Fibroblast of the conjunctiva (primary cell): ENCODE measurements at regions not wholly inside any gene's neighbourhood (a gene's known extent, or its start where the extent isn't known, plus 50 kb on each side); places are given as distances from the start of the nearest gene placed in this dataset.

Experiments
- DNase-seq: peaks from one replicate; pipeline ENCODE4 v3.0.0-alpha.2; 2010; ENCODE audit warnings: low read depth

DNA sequence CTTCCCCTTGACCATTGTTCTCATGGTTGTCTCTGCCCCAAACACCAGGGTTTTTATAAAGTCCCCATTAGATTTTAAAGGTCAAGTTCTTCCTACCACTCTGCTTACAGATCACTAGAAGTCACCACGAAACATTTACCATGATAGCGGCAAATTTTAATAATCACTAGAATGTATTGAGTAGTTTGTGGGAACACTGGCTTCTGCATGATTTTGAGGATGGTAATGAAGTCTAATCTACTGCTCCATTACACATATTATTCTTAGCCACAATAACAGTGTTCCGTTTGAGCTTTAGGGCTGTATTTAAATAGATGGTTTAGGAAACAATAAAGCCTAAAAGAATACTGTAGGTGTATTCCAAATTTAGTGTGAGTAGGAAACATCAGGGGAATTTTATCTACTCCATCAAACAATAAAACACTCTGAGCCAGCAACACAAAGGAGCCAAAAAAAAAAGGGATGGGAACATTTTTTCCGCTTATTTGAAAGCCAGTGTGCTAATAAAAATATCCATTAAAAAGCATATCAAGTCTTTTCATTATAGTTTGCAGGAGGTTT, 49.7 kb downstream of the KLF12 start:
- DNase-seq, result no peak

DNA sequence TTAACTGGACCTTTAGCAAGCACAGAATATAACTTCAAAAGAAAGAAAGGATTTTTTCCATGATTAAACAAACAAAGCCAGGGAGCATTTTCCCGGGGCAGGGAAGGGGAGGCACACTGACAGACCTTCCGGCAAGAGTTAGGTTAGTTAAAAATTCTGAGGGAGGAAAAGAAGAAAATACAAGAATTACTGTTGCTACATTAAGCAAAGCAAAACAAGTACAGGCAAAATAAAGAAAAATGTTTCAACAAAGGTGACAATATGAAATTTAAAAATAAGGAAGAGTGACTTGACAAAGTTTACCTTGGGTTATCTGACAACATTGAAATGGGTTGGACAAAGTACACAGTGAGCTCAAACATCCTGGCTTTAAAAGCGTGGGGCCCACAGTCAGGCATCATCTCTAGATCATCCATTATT, 51.5 kb downstream of the KLF12 start:
- no peak for DNase-seq

DNA sequence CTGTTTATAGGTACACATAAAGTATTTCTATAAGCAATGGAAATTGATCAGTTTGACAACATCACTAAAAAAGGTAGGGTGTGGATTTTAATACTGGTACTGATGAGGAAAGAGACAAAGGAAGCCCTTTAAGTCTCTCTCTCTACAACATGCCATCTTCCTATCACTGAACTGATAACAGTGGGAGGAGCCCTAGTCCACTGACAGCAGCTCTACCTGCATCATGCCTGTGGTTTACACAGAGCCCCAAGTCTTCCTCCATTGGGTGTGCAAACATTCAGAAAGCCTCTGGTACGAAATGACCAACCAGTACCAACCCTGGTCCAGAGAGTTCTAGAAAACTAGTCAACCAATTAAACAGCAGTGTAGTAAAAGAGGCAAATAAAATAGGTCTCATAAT, 53.4 kb downstream of the KLF12 start:
- no peak for DNase-seq

DNA sequence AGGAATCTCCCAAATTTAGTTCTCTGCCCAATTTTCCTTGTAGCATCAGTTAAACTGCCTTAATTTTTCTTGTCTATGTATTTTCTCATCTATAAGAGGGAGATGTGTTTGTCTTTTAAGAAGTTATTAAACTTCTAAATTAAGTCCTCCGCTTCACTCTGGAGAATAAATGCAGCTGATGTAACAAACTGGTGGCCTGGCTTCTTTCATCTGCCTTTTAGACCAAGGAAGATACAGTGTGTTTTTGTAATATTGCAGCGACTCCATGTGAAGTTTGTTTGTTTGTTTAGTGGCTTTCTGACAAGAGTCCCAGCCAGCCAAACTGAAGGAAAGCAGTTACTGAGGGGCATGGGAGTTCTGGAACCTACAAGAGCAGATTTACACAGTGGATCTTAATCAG, 56.4 kb downstream of the KLF12 start:
- DNase-seq, result peak; percentile 4

DNA sequence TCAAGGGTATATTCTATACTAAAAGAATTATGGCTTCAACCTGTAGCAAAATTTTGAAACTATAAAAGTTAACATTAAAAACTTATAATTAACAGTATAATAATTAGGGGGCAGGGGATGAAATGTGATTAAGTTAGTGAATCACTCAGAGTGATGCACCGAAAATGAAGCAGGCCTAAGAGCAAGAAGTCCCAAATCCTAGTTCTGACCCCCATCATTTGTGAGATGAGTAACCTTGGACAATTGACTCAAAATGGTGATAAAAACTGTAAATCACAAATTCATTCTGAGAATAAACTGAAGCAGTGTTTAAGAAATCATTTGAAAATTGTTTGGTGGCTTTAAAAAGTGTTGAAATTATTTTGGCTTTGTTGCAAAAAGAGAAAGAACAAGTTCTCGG, 56.8 kb downstream of the KLF12 start:
- DNase-seq, result no peak

DNA sequence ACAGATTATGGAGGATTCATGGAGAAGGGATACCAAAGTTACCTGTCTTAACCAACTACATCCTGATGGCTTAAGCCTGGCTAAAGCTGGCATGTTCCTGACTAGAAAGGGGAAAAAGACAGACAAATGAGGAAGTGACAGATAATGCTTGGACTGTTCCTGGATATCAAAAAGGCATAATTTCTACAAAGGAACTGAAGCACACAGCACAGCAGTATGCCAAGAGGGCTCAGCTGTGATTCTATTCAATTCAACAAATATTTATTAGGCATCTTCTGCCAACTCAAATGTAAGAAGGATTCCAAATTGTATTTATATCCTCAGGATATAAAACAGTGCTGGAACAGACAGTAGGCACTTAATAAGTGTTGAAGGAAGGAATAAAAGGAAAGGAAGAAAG, 59.5 kb downstream of the KLF12 start:
- DNase-seq, result no peak

DNA sequence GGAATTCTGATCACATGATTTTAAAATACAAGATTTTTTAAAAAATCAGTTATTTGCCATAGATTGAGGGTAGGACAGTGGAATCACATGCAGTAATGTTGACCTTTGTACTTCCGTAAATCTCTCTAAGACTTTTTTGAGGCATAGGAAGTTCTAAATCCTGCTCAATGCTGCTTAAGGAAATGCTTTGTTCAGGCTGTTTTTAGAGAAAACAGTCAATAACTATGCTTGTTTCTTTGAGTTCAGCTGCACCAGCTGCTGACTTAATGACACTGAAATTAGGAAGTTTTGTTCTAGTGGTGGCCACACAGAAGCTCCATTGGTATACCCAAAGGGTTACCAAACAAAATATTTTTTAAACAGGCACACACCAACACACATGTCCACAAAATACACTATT, 60.9 kb downstream of the KLF12 start:
- DNase-seq, result no peak

DNA sequence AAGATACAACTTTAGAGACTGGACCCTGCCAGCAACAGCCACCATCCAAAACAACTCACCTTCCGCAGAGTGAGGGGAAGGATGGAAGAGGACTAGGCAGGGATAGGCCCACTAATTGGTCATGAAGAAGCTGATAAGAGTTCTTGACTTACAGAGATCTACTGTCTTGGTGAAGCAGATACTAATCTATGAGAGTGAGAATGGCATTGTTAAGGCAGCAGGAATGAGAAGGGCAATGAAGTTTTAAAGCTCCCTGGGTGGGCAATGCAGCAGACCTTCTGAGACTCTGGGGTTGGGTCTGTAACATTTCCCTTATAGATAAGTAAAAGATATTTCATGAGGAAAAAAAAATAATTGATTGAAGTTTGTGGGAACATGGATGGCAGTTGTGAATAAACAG, 63.7 kb downstream of the KLF12 start:
- DNase-seq, result no peak

DNA sequence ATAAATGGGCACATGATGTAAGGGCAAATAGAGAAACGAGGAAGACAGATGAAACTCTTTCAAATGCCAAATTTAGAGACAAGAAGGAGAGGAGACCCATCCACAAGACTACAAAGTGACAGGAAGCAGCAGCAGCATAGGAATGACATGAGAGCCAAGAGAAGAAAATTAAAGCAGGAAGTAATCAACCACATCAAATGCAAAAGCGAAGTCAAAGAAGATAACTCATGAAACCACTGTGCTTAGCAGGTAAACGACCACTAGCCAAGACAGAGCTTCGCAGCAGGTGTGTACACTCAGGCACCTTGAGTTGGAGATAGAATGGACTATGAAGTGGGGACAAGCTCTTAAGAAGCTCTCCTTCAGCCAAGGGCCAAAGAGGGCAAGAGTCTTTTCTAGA, 64.1 kb downstream of the KLF12 start:
- DNase-seq, result no peak

DNA sequence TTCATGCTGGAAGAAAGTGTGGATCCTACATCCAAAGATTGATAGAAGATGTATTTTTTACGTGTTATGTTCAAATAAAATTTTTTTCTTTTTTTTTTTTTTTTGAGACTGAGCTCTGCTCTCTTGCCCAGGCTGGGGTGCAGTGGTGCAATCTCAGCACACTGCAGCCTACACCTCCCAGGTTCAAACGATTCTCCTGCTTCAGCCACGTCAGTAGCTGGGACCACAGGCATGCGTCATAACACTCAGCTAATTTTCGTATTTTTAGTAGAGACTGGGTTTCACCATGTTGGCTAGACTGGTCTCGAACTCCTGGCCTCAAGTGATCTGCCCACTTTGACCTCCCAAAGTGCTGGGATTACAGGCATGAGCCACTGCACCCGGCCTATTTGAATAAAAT, 65.7 kb downstream of the KLF12 start:
- DNase-seq, result no peak

DNA sequence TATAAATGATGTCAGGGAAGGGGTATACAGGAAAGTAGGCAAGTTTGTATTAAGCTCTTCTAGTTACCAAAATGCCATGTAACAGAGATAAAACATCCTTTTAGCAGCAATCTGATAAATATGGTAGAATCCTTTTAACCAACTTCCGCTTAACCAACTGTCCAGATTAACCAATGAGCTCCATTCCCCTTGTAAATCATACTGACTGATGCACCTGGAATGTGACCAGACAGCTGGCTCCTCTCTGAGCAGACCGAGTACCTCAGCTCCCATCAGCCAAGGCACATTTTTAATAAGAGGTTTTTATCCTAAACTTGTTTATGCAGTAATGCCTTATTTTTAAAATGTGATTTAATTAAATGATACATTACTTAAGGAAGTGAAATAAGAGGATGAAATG, 66.4 kb downstream of the KLF12 start:
- DNase-seq, result no peak

DNA sequence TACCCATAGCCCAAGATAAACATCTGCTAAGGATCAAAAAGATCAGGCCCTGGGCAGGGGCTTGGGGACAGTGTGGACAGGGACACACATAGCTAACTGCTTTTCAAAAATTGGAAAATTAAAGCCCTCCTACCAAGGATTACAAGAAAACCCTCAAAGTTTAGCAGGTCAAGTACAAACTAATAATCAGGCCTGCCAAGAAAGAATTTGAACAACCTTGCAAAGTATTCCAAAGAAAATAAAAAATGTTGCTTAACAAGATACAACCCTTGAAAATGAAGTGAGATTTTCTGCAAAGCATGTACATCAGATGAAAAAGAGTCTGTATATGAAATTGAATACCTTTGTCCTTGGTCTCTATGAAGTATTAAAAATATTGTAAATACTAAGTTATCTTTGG, 67.3 kb downstream of the KLF12 start:
- no peak for DNase-seq

DNA sequence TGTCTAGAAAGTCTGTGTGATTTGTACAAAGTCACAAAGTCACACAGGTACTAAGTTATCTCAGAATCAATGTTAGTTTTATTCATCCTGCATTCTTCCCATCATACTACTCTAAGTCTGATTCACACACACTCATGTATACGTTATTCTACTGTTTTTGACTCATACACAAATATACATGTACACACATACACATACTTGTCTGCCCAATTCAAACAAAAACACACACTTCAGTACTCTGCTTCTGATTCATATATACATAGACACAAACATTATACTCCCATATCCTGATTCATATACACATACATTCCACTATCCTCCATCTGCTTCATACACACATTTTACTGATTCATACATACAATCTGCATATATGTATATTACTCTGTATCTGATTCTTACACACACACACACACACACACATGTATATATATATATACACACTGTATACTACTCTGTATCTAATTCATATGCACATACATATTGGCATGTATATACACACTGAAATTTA, 69.3 kb downstream of the KLF12 start:
- DNase-seq, result no peak

DNA sequence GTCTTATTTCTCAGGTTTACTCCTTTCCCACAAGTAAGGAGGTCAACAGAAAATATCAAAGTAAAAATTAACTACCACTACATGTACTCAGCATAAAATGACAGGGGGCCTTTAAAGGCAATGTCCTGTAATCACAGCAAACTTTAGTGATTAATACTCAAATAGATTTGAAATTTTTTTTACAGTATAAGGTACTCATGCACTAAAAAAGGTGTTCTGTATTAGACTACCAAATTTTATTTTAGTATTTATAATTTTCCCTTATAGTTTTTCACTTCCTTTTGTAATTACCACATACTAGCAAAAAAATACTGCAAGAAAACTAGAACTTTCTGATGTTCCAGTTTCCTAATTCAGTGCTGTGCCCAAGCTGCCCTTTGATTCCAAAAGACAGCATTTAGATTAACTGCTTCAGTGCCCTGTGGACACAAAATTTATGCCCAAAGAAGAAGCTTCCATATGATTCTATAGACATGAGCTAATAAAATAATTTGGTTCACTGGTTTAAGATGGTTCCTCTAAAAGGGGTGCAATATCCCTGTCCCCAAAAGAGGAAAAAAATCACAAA, 70.6 kb downstream of the KLF12 start:
- no peak for DNase-seq

DNA sequence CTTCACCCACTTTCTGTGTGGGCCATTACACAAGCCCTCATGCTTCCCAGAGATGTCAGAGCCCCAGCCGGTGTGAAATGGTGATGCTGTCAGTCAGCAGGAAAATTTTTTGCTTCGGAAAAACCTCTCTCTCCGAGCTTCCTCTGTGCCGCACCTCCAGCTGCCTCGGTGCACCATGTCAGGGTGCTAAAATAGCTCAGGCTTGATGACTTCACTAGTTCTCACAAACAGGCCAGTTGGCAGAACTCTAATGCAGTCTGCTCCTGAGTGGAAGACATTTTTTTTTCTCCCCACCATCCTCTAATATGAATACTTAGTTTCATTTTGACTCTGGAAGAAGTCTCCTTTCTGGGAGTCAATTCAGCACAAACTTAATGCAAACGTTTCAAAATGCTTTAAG, 71.3 kb downstream of the KLF12 start:
- DNase-seq, result no peak

DNA sequence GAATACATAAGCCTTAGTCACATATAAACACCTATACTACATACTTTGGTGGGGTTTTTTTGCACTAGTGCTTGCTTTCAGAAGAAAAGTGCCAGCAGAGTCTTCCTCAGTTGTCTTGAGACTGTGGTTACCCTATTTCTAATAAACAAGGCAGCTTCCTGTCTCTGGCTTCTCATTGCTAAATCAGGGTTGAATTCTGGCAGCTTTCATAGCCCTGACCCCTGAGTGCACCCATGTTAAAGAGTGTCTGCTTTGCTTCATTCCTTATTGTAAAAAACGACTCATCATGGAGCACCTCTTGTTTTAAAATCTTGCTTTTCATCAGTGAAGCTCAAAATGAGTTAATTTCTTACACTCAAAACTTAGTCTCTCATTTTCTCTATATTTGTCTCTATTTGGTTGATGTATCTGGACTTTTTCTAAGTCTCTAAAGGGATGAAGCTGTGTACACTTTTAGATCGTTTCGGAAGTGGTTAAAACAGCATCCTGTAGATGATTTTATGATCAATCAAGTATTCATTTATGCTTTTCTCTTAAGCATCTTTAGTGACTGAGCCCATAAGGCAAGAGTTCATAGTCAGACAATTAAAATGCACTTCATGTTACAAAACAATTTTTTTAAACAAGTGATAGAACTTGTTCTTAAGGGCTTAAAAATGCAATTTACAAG, 72.1 kb downstream of the KLF12 start:
- no peak for DNase-seq

DNA sequence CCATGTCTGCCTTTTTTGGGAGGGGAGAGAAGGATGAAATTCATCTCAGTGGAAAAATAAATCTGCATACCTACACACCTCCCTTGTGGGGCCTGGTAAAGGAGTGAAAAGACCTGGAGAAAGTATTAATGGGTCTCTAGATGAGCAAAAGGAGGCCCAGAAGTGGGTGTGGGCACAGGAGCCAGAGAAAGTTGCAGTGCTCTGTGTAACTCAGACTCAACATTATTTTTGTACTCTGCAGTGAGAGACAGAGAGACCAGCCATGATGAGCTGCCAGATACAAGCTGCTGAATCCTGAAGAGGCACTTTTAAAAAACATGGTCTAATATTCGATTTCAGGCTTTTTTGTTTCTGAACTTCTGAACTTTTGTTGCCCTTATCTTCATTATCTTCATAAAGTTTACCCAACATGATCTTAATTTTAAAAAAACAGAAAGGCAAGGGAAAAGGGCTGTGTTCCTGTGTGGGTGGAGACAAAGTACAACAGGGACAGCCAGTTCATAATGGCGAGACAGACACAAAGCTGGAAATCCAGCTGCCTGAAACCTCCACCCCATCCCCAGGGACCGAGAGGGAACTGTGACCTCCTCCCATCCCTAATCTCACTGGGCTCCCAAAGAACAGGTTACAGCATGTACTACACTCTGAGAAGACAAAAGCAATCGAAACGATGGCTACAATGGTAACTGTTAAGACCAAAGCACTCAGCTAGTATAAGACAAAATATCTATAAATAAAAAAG, 77.2 kb downstream of the KLF12 start:
- no peak for DNase-seq

DNA sequence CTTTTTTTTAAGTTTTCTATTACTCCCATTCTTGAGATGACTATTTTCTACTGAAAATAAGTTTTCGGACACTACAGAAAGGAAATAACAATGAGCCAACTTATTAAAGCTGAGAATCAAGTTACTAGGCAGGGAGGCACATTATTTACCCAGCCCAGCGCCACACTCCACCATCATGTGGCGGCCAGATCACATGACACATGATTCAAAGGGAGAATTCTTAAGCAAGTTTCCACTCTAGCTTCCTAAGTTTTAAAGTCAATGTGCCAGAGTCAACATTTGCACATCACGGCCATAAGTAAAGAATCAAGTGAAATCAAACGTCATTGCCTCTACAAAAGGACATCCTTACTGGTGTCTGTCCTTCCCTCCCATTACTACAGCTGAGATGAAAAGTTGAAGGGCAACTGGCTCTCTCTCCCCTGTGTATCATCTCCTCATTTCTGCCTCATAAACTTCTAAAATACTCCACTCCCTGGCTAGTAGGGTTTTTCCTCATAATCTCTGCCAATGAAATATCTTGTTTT, 81.7 kb downstream of the KLF12 start:
- no peak for DNase-seq

DNA sequence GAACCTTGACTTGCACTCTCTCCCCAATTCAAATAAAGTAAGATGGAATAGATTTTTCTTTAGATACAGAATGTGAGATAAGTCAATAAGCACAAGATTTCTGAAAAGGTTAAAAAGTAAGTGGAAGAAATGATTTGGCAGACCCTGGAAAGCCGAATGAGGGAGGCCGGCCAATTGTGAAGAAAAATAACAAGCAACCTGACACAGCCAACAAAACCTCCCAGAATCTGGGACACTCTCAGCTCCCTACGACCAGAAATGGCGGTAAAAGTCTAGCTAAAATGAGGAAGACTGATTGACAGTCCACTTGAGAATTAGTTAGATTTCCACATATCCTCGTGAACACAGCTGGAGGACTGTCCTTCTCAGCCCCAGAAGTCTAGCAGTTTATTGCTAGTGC, 85.4 kb downstream of the KLF12 start:
- no peak for DNase-seq

DNA sequence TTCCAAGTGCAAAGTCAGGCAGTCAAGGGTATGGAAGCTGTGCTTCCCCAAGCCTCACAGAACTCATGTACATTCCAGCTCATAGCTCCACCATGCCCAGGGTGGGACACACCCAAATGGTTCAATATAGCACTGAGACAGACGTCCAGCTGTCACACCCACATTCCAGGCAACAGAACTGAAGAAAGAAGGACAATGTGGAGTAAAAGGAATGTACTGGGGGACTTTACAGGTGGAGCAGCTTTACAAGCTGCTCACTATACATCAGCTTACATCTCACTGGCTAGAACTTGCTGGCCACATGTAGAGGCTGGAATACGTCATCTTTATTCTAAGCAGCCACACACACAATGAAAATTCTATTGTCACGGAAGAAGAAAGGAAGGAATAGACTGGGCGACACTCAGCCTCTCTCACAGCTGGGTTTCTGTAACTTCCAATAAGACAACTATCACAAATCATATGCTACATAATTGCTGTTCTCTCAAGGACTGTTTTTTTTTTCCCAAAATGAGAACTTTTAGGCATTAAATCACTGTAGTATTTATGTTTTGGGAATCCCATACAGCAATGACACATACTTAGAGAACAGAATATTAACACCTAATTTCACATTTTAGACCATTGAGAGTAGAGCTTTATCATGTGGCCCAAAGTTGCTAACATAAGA, 86.1 kb downstream of the KLF12 start:
- no peak for DNase-seq

DNA sequence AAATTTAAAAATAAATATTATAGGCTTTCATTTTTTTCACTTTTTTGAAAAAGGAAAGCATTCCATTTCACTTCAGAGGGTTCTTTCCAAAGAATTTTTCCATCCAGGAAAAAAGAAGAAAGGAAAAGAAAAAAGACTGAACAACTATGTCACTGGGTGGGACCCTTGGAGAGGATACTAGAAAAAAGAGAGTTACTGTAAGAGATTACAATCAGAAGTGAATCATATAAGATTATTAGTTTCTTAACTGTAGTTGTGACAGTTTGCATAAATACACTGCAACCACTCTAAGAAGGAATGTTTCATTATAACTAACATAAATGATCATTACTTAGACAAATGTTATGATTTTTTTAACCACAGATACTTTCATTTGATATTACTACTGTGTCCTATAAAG, 87.8 kb downstream of the KLF12 start:
- DNase-seq, result no peak

DNA sequence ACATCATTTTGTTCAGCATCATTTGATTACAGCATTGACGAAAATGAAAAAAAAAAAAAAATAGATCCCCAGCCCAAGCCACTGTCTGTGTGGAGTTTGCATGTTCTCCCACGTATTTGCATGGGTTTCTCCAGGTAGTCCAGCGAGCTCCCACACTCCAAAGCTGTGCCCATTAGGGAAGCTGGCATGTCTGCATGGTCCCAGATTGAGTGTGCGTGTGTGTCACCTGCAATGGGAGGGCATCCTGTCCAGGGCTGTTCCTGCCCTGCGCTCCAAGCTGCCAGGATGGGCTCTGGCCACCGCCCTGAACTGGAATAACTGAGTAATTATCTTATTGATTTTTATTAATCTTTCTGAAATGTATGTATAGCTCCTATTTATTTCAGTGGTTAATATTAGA, 88.6 kb downstream of the KLF12 start:
- DNase-seq, result no peak
